ENCODE measurements at regions not wholly inside any gene's neighbourhood (a gene's known extent, or its start where the extent isn't known, plus 50 kb on each side); places are given as distances from the start of the nearest gene placed in this dataset.
"Not testable (repeated sequence)": the region's sequence is repeated elsewhere in the genome, so short reads cannot be mapped to it uniquely, and the experiment has no call there.

- DNase-seq (ENCODE audit: insufficient read length, low spot score), result no peak
- no peak for FAIRE-seq
These were observed 109.2 kb downstream of the PDGFA start for GRCh38 chr7:410395-410910.

GRCh38 chr7:411116-411515 lies 108.5 kb downstream of the PDGFA start:
- not testable (repeated sequence) for DNase-seq (ENCODE audit: insufficient read length, low spot score); FAIRE-seq

More at GRCh38 chr7:410395-410910, 109.2 kb downstream of the PDGFA start:
- no peak for TF ChIP-seq POLR2A (IDR thresholded peaks at IDR 0.05; ENCODE audit: low read depth, low read length)

- DNase-seq (ENCODE audit: insufficient read length, low spot score) (no peak), FAIRE-seq (no peak)
These were observed 107.9 kb downstream of the PDGFA start for GRCh38 chr7:411677-412312.

GRCh38 chr7:412313-412710 lies 107.3 kb downstream of the PDGFA start:
- TF ChIP-seq POLR2A (IDR thresholded peaks at IDR 0.05; ENCODE audit: low read depth, low read length), result no peak
- FAIRE-seq (no peak), DNase-seq (ENCODE audit: insufficient read length, low spot score) (no peak)

More at GRCh38 chr7:411677-412312, 107.9 kb downstream of the PDGFA start:
- no peak for TF ChIP-seq POLR2A (IDR thresholded peaks at IDR 0.05; ENCODE audit: low read depth, low read length)

GRCh38 chr7:414681-415560 lies 104.7 kb downstream of the PDGFA start:
- no peak for FAIRE-seq
- no peak for DNase-seq (ENCODE audit: insufficient read length, low spot score)

GRCh38 chr7:415646-416525 lies 103.8 kb downstream of the PDGFA start:
- DNase-seq (ENCODE audit: insufficient read length, low spot score), result no peak
- no peak for FAIRE-seq
- no peak for TF ChIP-seq POLR2A (IDR thresholded peaks at IDR 0.05; ENCODE audit: low read depth, low read length)

More at GRCh38 chr7:414681-415560, 104.7 kb downstream of the PDGFA start:
- TF ChIP-seq POLR2A (IDR thresholded peaks at IDR 0.05; ENCODE audit: low read depth, low read length), result no peak

GRCh38 chr7:416761-417624 lies 102.7 kb downstream of the PDGFA start:
- FAIRE-seq (no peak), DNase-seq (ENCODE audit: insufficient read length, low spot score) (no peak)
- no peak for TF ChIP-seq POLR2A (IDR thresholded peaks at IDR 0.05; ENCODE audit: low read depth, low read length)

- no peak for TF ChIP-seq POLR2A (IDR thresholded peaks at IDR 0.05; ENCODE audit: low read depth, low read length)
- DNase-seq (ENCODE audit: insufficient read length, low spot score), result no peak
These were observed 102.1 kb downstream of the PDGFA start for GRCh38 chr7:417625-417889.

GRCh38 chr7:417973-418601 lies 101.6 kb downstream of the PDGFA start:
- no peak for TF ChIP-seq POLR2A (IDR thresholded peaks at IDR 0.05; ENCODE audit: low read depth, low read length)
- no peak for FAIRE-seq
- no peak for DNase-seq (ENCODE audit: insufficient read length, low spot score)

More at GRCh38 chr7:417625-417889, 102.1 kb downstream of the PDGFA start:
- no peak for FAIRE-seq

GRCh38 chr7:418636-419280 lies 100.9 kb downstream of the PDGFA start:
- FAIRE-seq (no peak), DNase-seq (ENCODE audit: insufficient read length, low spot score) (no peak)
- no peak for TF ChIP-seq POLR2A (IDR thresholded peaks at IDR 0.05; ENCODE audit: low read depth, low read length)

GRCh38 chr7:420142-421093 lies 99.2 kb downstream of the PDGFA start:
- TF ChIP-seq POLR2A (IDR thresholded peaks at IDR 0.05; ENCODE audit: low read depth, low read length), result no peak
- FAIRE-seq (no peak), DNase-seq (ENCODE audit: insufficient read length, low spot score) (no peak)
